Stomach (tissue), 4 donors: ENCODE measurements at regions not wholly inside any gene's neighbourhood (a gene's known extent, or its start where the extent isn't known, plus 50 kb on each side); places are given as distances from the start of the nearest gene placed in this dataset.

ENCODE experiments used
- EP300 ChIP-seq: sonication (generic); formaldehyde crosslinking; IDR thresholded peaks from one replicate; pipeline ENCODE4 v1.6.1; 2017; ENCODE audit warnings: antibody characterized with exemption
- POLR2A ChIP-seq, 4 donors: fragments of 450-650 bp; IDR thresholded peaks; one replicate each; pipeline ENCODE4 v1.6.1; 2016; ENCODE audit warnings: antibody characterized with exemption in 4 of 4, control low read depth in 2 of 4, mild to moderate bottlenecking in 1 of 4, moderate library complexity in 1 of 4
- POLR2AphosphoS5 ChIP-seq, 3 donors: sonication (generic); formaldehyde crosslinking; IDR thresholded peaks; one replicate each; pipeline ENCODE4 v1.6.1; 2016; ENCODE audit warnings: antibody characterized with exemption in 3 of 3
- TF ChIP-seq, protein P1 (sequence below), 7 experiments: fragments of 450-650 bp in 4 of 7; fragments of 200-600 bp in 3 of 7; sonication (generic) in 3 of 7; IDR thresholded peaks; one replicate each; pipeline ENCODE4 v1.5.1; 2016 to 2019; ENCODE audit warnings: antibody characterized with exemption in 7 of 7, control low read depth in 2 of 7, mild to moderate bottlenecking in 1 of 7

- TF ChIP-seq, protein P1, sequence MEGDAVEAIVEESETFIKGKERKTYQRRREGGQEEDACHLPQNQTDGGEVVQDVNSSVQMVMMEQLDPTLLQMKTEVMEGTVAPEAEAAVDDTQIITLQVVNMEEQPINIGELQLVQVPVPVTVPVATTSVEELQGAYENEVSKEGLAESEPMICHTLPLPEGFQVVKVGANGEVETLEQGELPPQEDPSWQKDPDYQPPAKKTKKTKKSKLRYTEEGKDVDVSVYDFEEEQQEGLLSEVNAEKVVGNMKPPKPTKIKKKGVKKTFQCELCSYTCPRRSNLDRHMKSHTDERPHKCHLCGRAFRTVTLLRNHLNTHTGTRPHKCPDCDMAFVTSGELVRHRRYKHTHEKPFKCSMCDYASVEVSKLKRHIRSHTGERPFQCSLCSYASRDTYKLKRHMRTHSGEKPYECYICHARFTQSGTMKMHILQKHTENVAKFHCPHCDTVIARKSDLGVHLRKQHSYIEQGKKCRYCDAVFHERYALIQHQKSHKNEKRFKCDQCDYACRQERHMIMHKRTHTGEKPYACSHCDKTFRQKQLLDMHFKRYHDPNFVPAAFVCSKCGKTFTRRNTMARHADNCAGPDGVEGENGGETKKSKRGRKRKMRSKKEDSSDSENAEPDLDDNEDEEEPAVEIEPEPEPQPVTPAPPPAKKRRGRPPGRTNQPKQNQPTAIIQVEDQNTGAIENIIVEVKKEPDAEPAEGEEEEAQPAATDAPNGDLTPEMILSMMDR (IDR thresholded peaks at IDR 0.05): no peak
- no peak for TF ChIP-seq POLR2A (IDR thresholded peaks at IDR 0.05)
- no peak for TF ChIP-seq POLR2AphosphoS5 (IDR thresholded peaks at IDR 0.05)
- TF ChIP-seq EP300: no peak
Measured at GRCh38 chr4:113811359-113811758, 49.8 kb upstream of the CAMK2D start.
